HG02840 (cell line): ENCODE measurements at regions not wholly inside any gene's neighbourhood (a gene's known extent, or its start where the extent isn't known, plus 50 kb on each side); places are given as distances from the start of the nearest gene placed in this dataset.

ENCODE experiments used
- ATAC-seq: cut with Tn5 transposase; IDR thresholded peaks from one replicate; pipeline ENCODE4 v1.9.1; 2021; ENCODE audit warnings: mild to moderate bottlenecking, moderate library complexity, moderate number of reproducible peaks; ENCODE audit not compliant: unreplicated experiment, low FRiP score

- ATAC-seq, result no peak
Measured at GRCh38 chr13:111551204-111551820, 230.9 kb downstream of the TEX29 start.

GRCh38 chr13:111552891-111553655, 232.6 kb downstream of the TEX29 start:
- ATAC-seq, result no peak

GRCh38 chr13:111554539-111555267, 234.3 kb downstream of the TEX29 start:
- no peak for ATAC-seq

- no peak for ATAC-seq
Measured at GRCh38 chr13:111555268-111555808, 234.9 kb downstream of the TEX29 start.

- no peak for ATAC-seq
Measured at GRCh38 chr13:111555903-111556302, 235.5 kb downstream of the TEX29 start.

GRCh38 chr13:111556496-111556895, 236.1 kb downstream of the TEX29 start:
- no peak for ATAC-seq

GRCh38 chr13:111557921-111558699, 237.7 kb downstream of the TEX29 start:
- no peak for ATAC-seq

- ATAC-seq, result no peak
Measured at GRCh38 chr13:111558700-111559088, 238.3 kb downstream of the TEX29 start.

GRCh38 chr13:111559612-111560403, 239.4 kb downstream of the TEX29 start:
- ATAC-seq, result no peak

GRCh38 chr13:111561091-111561781, 240.8 kb downstream of the TEX29 start:
- ATAC-seq, result no peak

- ATAC-seq, result no peak
Measured at GRCh38 chr13:111562716-111563115, 242.3 kb downstream of the TEX29 start.

GRCh38 chr13:111564606-111565005, 244.2 kb downstream of the TEX29 start:
- no peak for ATAC-seq

- no peak for ATAC-seq
Measured at GRCh38 chr13:111565400-111565799, 245.0 kb downstream of the TEX29 start.

GRCh38 chr13:111566567-111566966, 246.1 kb downstream of the TEX29 start:
- ATAC-seq, result no peak

GRCh38 chr13:111567637-111568036, 247.2 kb downstream of the TEX29 start:
- no peak for ATAC-seq

GRCh38 chr13:111568290-111568689, 247.8 kb downstream of the TEX29 start:
- no peak for ATAC-seq

GRCh38 chr13:111570911-111571310, 250.5 kb downstream of the TEX29 start:
- no peak for ATAC-seq

GRCh38 chr13:111572956-111573761, 252.7 kb downstream of the TEX29 start:
- ATAC-seq, result no peak
